MM.1S (cell line): ENCODE measurements at regions not wholly inside any gene's neighbourhood (a gene's known extent, or its start where the extent isn't known, plus 50 kb on each side); places are given as distances from the start of the nearest gene placed in this dataset.

Experiments
- DNase-seq: peaks from one replicate; pipeline ENCODE4 v3.0.0-alpha.2; 2015
- H2AFZ ChIP-seq: fragments of 300-600 bp; sonication (generic); 2 replicates; pipeline ENCODE4 v1.6.0; 2016; ENCODE audit warnings: antibody characterized with exemption, low read length
- H3F3A ChIP-seq: fragments of 300-600 bp; sonication (generic); 2 replicates; pipeline ENCODE4 v1.6.1; 2016; ENCODE audit warnings: mild to moderate bottlenecking, antibody characterized with exemption, low read length, moderate library complexity, mixed read lengths; ENCODE audit not compliant: insufficient read depth
- H3K27ac ChIP-seq: fragments of 300-600 bp; sonication (generic); 2 replicates; pipeline ENCODE4 v1.5.1; 2016; ENCODE audit warnings: mild to moderate bottlenecking, low read length
- H3K27me3 ChIP-seq: fragments of 300-600 bp; sonication (generic); replicated peaks from 2 replicates; pipeline ENCODE4 v1.6.0; 2016; ENCODE audit warnings: low read length; ENCODE audit not compliant: insufficient read depth
- H3K36me3 ChIP-seq: fragments of 300-600 bp; sonication (generic); replicated peaks from 2 replicates; pipeline ENCODE4 v1.6.1; 2016; ENCODE audit warnings: mild to moderate bottlenecking, low read length, mixed read lengths; ENCODE audit not compliant: insufficient read depth
- H3K4me1 ChIP-seq: fragments of 300-600 bp; sonication (generic); 2 replicates; pipeline ENCODE4 v1.6.1; 2016; ENCODE audit warnings: low read length, mixed read lengths
- H3K4me2 ChIP-seq: fragments of 300-600 bp; sonication (generic); 2 replicates; pipeline ENCODE4 v1.6.0; 2016; ENCODE audit warnings: low read depth, low read length
- H3K4me3 ChIP-seq: fragments of 300-600 bp; sonication (generic); 2 replicates; pipeline ENCODE4 v1.5.1; 2016; ENCODE audit warnings: low read length, mixed read lengths
- H3K79me2 ChIP-seq: fragments of 300-600 bp; sonication (generic); 2 replicates; pipeline ENCODE4 v1.6.1; 2016; ENCODE audit warnings: mixed run types, low read length, mixed read lengths
- H3K9ac ChIP-seq: fragments of 300-600 bp; sonication (generic); 2 replicates; pipeline ENCODE4 v1.6.1; 2016; ENCODE audit warnings: low read length, mixed read lengths
- H3K9me2 ChIP-seq: fragments of 300-600 bp; sonication (generic); replicated peaks from 2 replicates; pipeline ENCODE4 v1.6.1; 2016; ENCODE audit warnings: mild to moderate bottlenecking, low read length, mixed read lengths; ENCODE audit not compliant: insufficient read depth
- H3K9me3 ChIP-seq: fragments of 300-600 bp; sonication (generic); replicated peaks from 2 replicates; pipeline ENCODE4 v1.6.1; 2016; ENCODE audit warnings: mild to moderate bottlenecking, low read length, mixed read lengths; ENCODE audit not compliant: insufficient read depth
- H4K20me1 ChIP-seq: fragments of 300-600 bp; sonication (generic); 2 replicates; pipeline ENCODE4 v1.6.1; 2016; ENCODE audit warnings: mild to moderate bottlenecking, low read length, moderate library complexity, mixed read lengths; ENCODE audit not compliant: insufficient read depth
- EZH2 ChIP-seq: fragments of 300-600 bp; sonication (generic); optimal IDR thresholded peaks from 2 replicates; pipeline ENCODE3; 2017; ENCODE audit warnings: low read depth, mild to moderate bottlenecking, antibody characterized with exemption, low read length, mixed read lengths
- EZH2phosphoT487 ChIP-seq: fragments of 300-600 bp; sonication (generic); IDR thresholded peaks from 2 replicates; pipeline ENCODE4 v1.6.1; 2018; ENCODE audit warnings: antibody characterized with exemption, low read length
- TF ChIP-seq, protein P1 (sequence below): fragments of 300-600 bp; sonication (generic); IDR thresholded peaks from 2 replicates; pipeline ENCODE4 v1.5.1; 2016; ENCODE audit warnings: antibody characterized with exemption, low read length, mixed read lengths

DNA sequence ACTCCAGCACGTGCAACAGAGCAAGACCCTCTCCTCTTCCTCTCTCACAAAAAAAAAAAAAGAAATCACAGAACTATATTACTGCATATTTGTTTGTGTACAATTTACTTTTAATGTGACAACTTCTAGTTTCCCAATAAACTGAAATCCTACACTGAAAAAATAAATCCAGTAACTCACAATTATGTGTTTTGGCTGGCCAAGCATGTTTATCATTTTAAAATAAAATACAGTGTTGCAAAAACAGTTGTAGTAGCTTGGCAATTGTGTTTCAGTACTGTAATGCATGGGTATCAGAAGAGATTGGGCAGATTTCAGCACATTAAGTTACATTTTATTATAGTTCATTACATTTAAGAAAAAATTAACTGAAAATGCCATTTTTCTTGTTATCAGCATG, 344.9 kb downstream of the ETS1 start:
- H3K79me2 ChIP-seq = no peaks in the 10 kb centered on the region
- no peak overlapping the region for H3K9ac ChIP-seq
- TF ChIP-seq EZH2 (no peak), EZH2phosphoT487 (no peak)
- TF ChIP-seq, protein P1, sequence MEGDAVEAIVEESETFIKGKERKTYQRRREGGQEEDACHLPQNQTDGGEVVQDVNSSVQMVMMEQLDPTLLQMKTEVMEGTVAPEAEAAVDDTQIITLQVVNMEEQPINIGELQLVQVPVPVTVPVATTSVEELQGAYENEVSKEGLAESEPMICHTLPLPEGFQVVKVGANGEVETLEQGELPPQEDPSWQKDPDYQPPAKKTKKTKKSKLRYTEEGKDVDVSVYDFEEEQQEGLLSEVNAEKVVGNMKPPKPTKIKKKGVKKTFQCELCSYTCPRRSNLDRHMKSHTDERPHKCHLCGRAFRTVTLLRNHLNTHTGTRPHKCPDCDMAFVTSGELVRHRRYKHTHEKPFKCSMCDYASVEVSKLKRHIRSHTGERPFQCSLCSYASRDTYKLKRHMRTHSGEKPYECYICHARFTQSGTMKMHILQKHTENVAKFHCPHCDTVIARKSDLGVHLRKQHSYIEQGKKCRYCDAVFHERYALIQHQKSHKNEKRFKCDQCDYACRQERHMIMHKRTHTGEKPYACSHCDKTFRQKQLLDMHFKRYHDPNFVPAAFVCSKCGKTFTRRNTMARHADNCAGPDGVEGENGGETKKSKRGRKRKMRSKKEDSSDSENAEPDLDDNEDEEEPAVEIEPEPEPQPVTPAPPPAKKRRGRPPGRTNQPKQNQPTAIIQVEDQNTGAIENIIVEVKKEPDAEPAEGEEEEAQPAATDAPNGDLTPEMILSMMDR = no peak
- no peaks in the 10 kb centered on the region for H3K27me3 ChIP-seq
- H3K27ac ChIP-seq = no peak overlapping the region
- DNase-seq = no peak
- no peak overlapping the region for H2AFZ ChIP-seq
- no peaks in the 10 kb centered on the region for H3K9me3 ChIP-seq
- no peaks in the 10 kb centered on the region for H3K9me2 ChIP-seq
- H3K4me1 ChIP-seq = peaks cover 6% of the 10 kb centered on the region
- peaks cover 3% of the 10 kb centered on the region; the same call in 1 of the 2 replicates for H3F3A ChIP-seq
- H3K4me3 ChIP-seq = no peak overlapping the region
- no peaks in the 10 kb centered on the region for H3K36me3 ChIP-seq
- H4K20me1 ChIP-seq = no peaks in the 10 kb centered on the region
- H3K4me2 ChIP-seq = no peak overlapping the region

DNA sequence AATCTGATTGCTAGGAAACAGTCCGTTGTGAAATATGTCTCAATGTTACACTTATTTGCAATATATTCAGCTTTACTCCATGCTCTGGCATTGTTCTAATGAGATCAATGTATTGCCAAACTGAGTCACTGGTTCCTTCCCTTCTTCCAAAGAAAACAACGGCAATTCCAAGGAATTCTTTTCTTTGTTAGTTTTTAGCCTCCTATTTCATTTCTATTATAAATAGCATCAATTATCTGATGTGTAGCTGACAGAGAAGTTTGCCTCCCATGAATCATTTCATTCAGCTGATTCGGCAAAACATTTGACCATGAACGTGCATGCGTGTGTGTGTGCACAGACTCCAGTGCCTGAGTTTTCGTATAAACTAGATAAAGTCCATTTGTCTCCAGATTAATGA, 346.8 kb downstream of the ETS1 start:
- no peak for DNase-seq
- Histone ChIP-seq H3F3A (peaks cover 3% of the 10 kb centered on the region; the same call in 1 of the 2 replicates), H3K9me3 (no peaks in the 10 kb centered on the region), H3K4me1 (peaks cover 6% of the 10 kb centered on the region), H3K9me2 (no peaks in the 10 kb centered on the region), H3K9ac (no peak overlapping the region), H3K36me3 (no peaks in the 10 kb centered on the region), H4K20me1 (no peaks in the 10 kb centered on the region), H3K27me3 (no peaks in the 10 kb centered on the region), H2AFZ (no peak overlapping the region), H3K4me3 (no peak overlapping the region), H3K27ac (no peak overlapping the region), H3K79me2 (no peaks in the 10 kb centered on the region), H3K4me2 (no peak overlapping the region)
- no peak for TF ChIP-seq EZH2phosphoT487
- TF ChIP-seq, protein P1 = no peak
- TF ChIP-seq EZH2 = no peak

DNA sequence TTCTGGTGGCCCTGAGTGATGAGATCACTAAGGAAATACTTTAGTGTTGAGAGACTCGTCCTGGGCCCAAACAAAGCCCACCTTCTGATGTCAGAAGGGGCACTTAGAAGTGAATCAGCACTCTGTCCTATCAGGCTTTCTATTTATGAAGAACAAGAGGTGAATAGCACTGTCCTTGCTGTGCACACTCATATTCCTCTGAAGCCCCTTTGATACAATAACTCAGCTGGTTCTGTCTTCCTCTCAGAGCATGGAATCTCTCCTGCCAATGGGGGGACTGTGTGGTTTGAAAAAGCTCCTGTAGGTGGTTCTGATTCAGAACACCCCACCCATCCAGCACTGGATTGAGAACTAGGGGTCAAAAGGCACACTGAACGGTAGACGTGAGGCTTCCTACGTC, 348.1 kb downstream of the ETS1 start:
- no peak overlapping the region for H2AFZ ChIP-seq
- no peak overlapping the region for H3K27ac ChIP-seq
- TF ChIP-seq, protein P1 = no peak
- TF ChIP-seq EZH2 = no peak
- no peak for TF ChIP-seq EZH2phosphoT487
- H3K9me2 ChIP-seq = no peaks in the 10 kb centered on the region
- H4K20me1 ChIP-seq = no peaks in the 10 kb centered on the region
- no peak overlapping the region for H3K4me3 ChIP-seq
- H3K4me2 ChIP-seq = no peak overlapping the region
- no peaks in the 10 kb centered on the region for H3K36me3 ChIP-seq
- DNase-seq = no peak
- H3K9me3 ChIP-seq = no peaks in the 10 kb centered on the region
- H3K27me3 ChIP-seq = no peaks in the 10 kb centered on the region
- H3K4me1 ChIP-seq = peaks cover 6% of the 10 kb centered on the region
- H3K9ac ChIP-seq = no peak overlapping the region
- no peaks in the 10 kb centered on the region for H3K79me2 ChIP-seq
- H3F3A ChIP-seq = peaks cover 3% of the 10 kb centered on the region; the same call in 1 of the 2 replicates
